ENCODE measurements at regions not wholly inside any gene's neighbourhood (a gene's known extent, or its start where the extent isn't known, plus 50 kb on each side); places are given as distances from the start of the nearest gene placed in this dataset.

GRCh38 chr3:1535361-1535760 lies 442.5 kb downstream of the CNTN6 start:
- H3K4me3 ChIP-seq (ENCODE audit: low read length), result no peak overlapping the region
- no peak for DNase-seq (ENCODE audit: low read depth)
- TF ChIP-seq, protein P1, sequence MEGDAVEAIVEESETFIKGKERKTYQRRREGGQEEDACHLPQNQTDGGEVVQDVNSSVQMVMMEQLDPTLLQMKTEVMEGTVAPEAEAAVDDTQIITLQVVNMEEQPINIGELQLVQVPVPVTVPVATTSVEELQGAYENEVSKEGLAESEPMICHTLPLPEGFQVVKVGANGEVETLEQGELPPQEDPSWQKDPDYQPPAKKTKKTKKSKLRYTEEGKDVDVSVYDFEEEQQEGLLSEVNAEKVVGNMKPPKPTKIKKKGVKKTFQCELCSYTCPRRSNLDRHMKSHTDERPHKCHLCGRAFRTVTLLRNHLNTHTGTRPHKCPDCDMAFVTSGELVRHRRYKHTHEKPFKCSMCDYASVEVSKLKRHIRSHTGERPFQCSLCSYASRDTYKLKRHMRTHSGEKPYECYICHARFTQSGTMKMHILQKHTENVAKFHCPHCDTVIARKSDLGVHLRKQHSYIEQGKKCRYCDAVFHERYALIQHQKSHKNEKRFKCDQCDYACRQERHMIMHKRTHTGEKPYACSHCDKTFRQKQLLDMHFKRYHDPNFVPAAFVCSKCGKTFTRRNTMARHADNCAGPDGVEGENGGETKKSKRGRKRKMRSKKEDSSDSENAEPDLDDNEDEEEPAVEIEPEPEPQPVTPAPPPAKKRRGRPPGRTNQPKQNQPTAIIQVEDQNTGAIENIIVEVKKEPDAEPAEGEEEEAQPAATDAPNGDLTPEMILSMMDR (conservative IDR thresholded peaks at IDR 0.05; ENCODE audit: low read depth, low read length), result no peak

GRCh38 chr3:1540686-1541085 lies 447.9 kb downstream of the CNTN6 start:
- TF ChIP-seq, protein P1 (conservative IDR thresholded peaks at IDR 0.05; ENCODE audit: low read depth, low read length), result no peak
- no peak for DNase-seq (ENCODE audit: low read depth)
- H3K4me3 ChIP-seq (ENCODE audit: low read length), result no peak overlapping the region

GRCh38 chr3:1551741-1552140 lies 458.9 kb downstream of the CNTN6 start:
- TF ChIP-seq, protein P1 (conservative IDR thresholded peaks at IDR 0.05; ENCODE audit: low read depth, low read length), result no peak
- no peak for DNase-seq (ENCODE audit: low read depth)
- H3K4me3 ChIP-seq (ENCODE audit: low read length), result no peak overlapping the region

GRCh38 chr3:1552831-1553230 lies 460.0 kb downstream of the CNTN6 start:
- no peak for DNase-seq (ENCODE audit: low read depth)
- no peak overlapping the region for H3K4me3 ChIP-seq (ENCODE audit: low read length)
- TF ChIP-seq, protein P1 (conservative IDR thresholded peaks at IDR 0.05; ENCODE audit: low read depth, low read length), result no peak

DNA sequence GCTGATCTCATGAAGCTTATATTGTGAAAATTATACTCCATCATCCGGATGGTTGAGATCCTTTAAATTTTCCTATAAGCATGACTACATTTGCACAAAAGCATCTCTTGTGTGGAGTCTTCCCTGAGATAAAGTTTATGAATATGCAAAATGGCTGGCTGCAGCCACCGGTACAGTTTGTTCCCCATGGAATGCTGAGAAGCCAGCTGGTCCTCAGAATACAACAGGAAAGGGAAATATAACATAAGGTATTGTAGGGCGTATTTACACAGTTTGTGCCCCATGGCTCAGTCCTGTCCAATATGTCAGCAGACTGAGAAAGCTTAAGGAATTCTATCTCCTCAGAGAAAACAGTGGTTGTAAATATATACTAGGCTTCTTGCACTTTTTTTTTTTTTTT lies 468.6 kb downstream of the CNTN6 start:
- DNase-seq (ENCODE audit: low read depth), result no peak
- TF ChIP-seq, protein P1 (conservative IDR thresholded peaks at IDR 0.05; ENCODE audit: low read depth, low read length), result no peak

GRCh38 chr3:1571736-1572135 lies 478.9 kb downstream of the CNTN6 start:
- TF ChIP-seq, protein P1 (conservative IDR thresholded peaks at IDR 0.05; ENCODE audit: low read depth, low read length), result no peak
- H3K4me3 ChIP-seq (ENCODE audit: low read length), result no peak overlapping the region
- DNase-seq (ENCODE audit: low read depth), result no peak

More for the DNA sequence above, 468.6 kb downstream of the CNTN6 start:
- H3K4me3 ChIP-seq (ENCODE audit: low read length), result no peak overlapping the region

GRCh38 chr3:1576047-1576446 lies 483.2 kb downstream of the CNTN6 start:
- no peak for DNase-seq (ENCODE audit: low read depth)
- H3K4me3 ChIP-seq (ENCODE audit: low read length), result no peak overlapping the region
- TF ChIP-seq, protein P1 (conservative IDR thresholded peaks at IDR 0.05; ENCODE audit: low read depth, low read length), result no peak

Measured in retinal pigment epithelial cell (primary cell).